B cell (primary cell): ENCODE measurements at regions not wholly inside any gene's neighbourhood (a gene's known extent, or its start where the extent isn't known, plus 50 kb on each side); places are given as distances from the start of the nearest gene placed in this dataset.

Experiments
- ATAC-seq: fragments of 200-7000 bp; cut with Tn5 transposase; one replicate; pipeline ENCODE4 v1.10.0; 2021; ENCODE audit warnings: low read depth, mild to moderate bottlenecking, moderate number of reproducible peaks, moderate library complexity
- CTCF ChIA-PET: fragments of 350-600 bp; sonication (Branson Sonifier 250); formaldehyde crosslinking; loops from one replicate; lab custom pipeline; 2021; ENCODE audit warnings: antibody characterized with exemption, inconsistent platforms; lab: Charles Lee
- POLR2A ChIA-PET: fragments of 350-600 bp; sonication (Branson Sonifier 250); formaldehyde crosslinking; loops from one replicate; lab custom pipeline; 2021; ENCODE audit warnings: antibody characterized with exemption; lab: Charles Lee
- DNase-seq: peaks from one replicate; pipeline ENCODE4 v3.0.0; 2013
- H2AFZ ChIP-seq: 2 replicates; pipeline ENCODE4 v1.6.1; 2012; ENCODE audit warnings: mild to moderate bottlenecking, low read depth, low read length; ENCODE audit not compliant: insufficient read depth, poor library complexity, severe bottlenecking
- H3K27ac ChIP-seq, 2 donors: 1 replicate in 1 of 2; 2 replicates in 1 of 2; pipeline ENCODE4 v1.5.1; 2012 to 2013; ENCODE audit warnings: low read length in 2 of 2, mild to moderate bottlenecking in 2 of 2, moderate library complexity in 1 of 2
- H3K27me3 ChIP-seq, 4 experiments: fragments of 200-600 bp in 1 of 4; sonication (generic) in 1 of 4; replicated peaks in 1 of 4; 1 replicate in 2 of 4; 2 replicates in 2 of 4; pipeline versions ENCODE4 v1.6.1 to v1.7.0; 2013 to 2016; ENCODE audit warnings: low read length in 3 of 4, mild to moderate bottlenecking in 2 of 4, mixed read lengths in 1 of 4, moderate library complexity in 1 of 4; ENCODE audit not compliant: insufficient read depth in 4 of 4, control insufficient read depth in 3 of 4; ENCODE audit errors: control extremely low read depth in 1 of 4
- H3K36me3 ChIP-seq, 2 experiments: replicated peaks in 1 of 2; 1 replicate in 1 of 2; 2 replicates in 1 of 2; pipeline versions ENCODE4 v1.6.1 to v1.7.1; 2013; ENCODE audit warnings: low read length in 1 of 2; ENCODE audit not compliant: insufficient read depth in 2 of 2, control insufficient read depth in 1 of 2; ENCODE audit errors: control extremely low read depth in 1 of 2, extremely low read depth in 1 of 2
- H3K4me1 ChIP-seq, 2 donors: fragments of 200-600 bp in 1 of 2; sonication (generic) in 1 of 2; 1 replicate in 1 of 2; 2 replicates in 1 of 2; pipeline versions ENCODE4 v1.5.1 to v1.6.1; 2013 to 2017; ENCODE audit warnings: low read length in 2 of 2; ENCODE audit not compliant: control insufficient read depth in 2 of 2, insufficient read depth in 2 of 2
- H3K4me2 ChIP-seq: replicated peaks from 2 replicates; pipeline ENCODE3; 2012; ENCODE audit warnings: mild to moderate bottlenecking, low read depth, low read length; ENCODE audit not compliant: poor library complexity, severe bottlenecking
- H3K4me3 ChIP-seq, 5 experiments: fragments of 200-600 bp in 1 of 5; sonication (generic) in 1 of 5; 1 replicate in 3 of 5; 2 replicates in 2 of 5; pipeline versions ENCODE4 v1.5.1 to v1.7.0; 2011 to 2016; ENCODE audit warnings: low read length in 4 of 5, mild to moderate bottlenecking in 4 of 5, low read depth in 2 of 5, control low read depth in 1 of 5, moderate library complexity in 1 of 5; ENCODE audit not compliant: insufficient read depth in 1 of 5; ENCODE audit errors: control extremely low read depth in 1 of 5, extremely low read depth in 1 of 5
- H3K79me2 ChIP-seq: fragments of 200-600 bp; sonication (generic); one replicate; pipeline ENCODE4 v1.6.0; 2016; ENCODE audit warnings: low read length; ENCODE audit not compliant: control insufficient read depth, insufficient read depth
- H3K9ac ChIP-seq: fragments of 200-600 bp; sonication (generic); 2 replicates; pipeline ENCODE4 v1.6.1; 2017; ENCODE audit warnings: mild to moderate bottlenecking, low read length, moderate library complexity
- H3K9me3 ChIP-seq, 3 donors: one replicate each; pipeline versions ENCODE4 v1.6.1 to v1.7.1; 2013; ENCODE audit warnings: low read length in 2 of 3; ENCODE audit not compliant: control insufficient read depth in 2 of 3, insufficient read depth in 1 of 3; ENCODE audit errors: control extremely low read depth in 1 of 3
- H4K20me1 ChIP-seq: 2 replicates; pipeline ENCODE4 v1.6.0; 2012; ENCODE audit warnings: mild to moderate bottlenecking, low read length; ENCODE audit not compliant: insufficient read depth, control insufficient read depth, poor library complexity, severe bottlenecking
- H3K27ac Mint-ChIP-seq: one replicate; pipeline ENCODE4 v1.8.0; 2021; ENCODE audit warnings: mixed read lengths
- H3K27me3 Mint-ChIP-seq: one replicate; pipeline ENCODE4 v1.8.0; 2021; ENCODE audit warnings: mixed read lengths
- H3K4me1 Mint-ChIP-seq: one replicate; pipeline ENCODE4 v1.8.0; 2021; ENCODE audit warnings: mixed read lengths
- H3K4me3 Mint-ChIP-seq: one replicate; pipeline ENCODE4 v1.8.0; 2021; ENCODE audit warnings: mixed read lengths
- H3K9me3 Mint-ChIP-seq: one replicate; pipeline ENCODE4 v1.8.0; 2022; ENCODE audit warnings: mixed read lengths; ENCODE audit not compliant: insufficient read depth
- EZH2 ChIP-seq: IDR thresholded peaks from 2 replicates; pipeline ENCODE4 v1.6.1; 2012; ENCODE audit warnings: borderline replicate concordance, low read depth, mild to moderate bottlenecking, moderate library complexity, low read length; ENCODE audit not compliant: insufficient read depth, poor library complexity, severe bottlenecking
- WGBS: methylation state at CpG from one replicate; pipeline ENCODE4 v1.1.5; 2013; ENCODE audit warnings: missing lambda C conversion rate; ENCODE audit not compliant: insufficient coverage; 5-methylcytosine and 5-hydroxymethylcytosine counted together
- intact Hi-C: fragments of 100-400 bp; cut with micrococcal nuclease; formaldehyde crosslinking; loops from one replicate; pipeline ENCODE4 v1.10.0; 2022
- TF ChIP-seq, protein P1 (sequence below): fragments of 200-600 bp; IDR thresholded peaks from one replicate; pipeline ENCODE4 v1.8.0; 2022; ENCODE audit warnings: antibody characterized with exemption, mild to moderate bottlenecking

DNA sequence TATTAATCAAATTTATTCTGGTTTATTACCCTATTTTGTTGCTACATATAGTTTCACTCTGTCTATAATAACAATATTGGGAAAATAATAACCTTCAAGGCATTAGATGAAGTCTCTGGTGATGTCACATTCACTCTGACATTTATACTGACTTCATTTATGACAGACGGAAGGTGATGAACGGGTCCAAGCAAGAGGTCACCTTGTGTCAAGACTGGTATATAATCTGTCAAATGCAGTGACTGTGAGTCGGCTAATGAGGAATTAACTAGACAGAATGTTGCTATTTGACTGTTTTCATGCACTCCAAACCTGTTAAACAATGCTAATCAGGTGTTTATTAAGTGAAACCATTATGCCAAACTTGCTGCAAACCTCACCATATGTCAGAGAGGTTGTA, 800.5 kb upstream of the KLHL1 start:
- ChIA-PET POLR2A (no interaction called here), CTCF (no interaction called here)
- intact Hi-C loops = no loop called here
- Histone ChIP-seq H4K20me1 (no peaks in the 10 kb centered on the region), H3K4me2 (no peak overlapping the region), H3K9ac (no peak overlapping the region), H3K4me1 (no peaks in the 10 kb centered on the region), H2AFZ (no peak overlapping the region), H3K36me3 (no peaks in the 10 kb centered on the region), H3K27me3 (no peaks in the 10 kb centered on the region), H3K9me3 (no peaks in the 10 kb centered on the region), H3K4me3 (no peak overlapping the region), H3K79me2 (no peaks in the 10 kb centered on the region), H3K27ac (no peak overlapping the region)
- Mint-ChIP-seq H3K4me1 (no peaks in the 10 kb centered on the region), H3K27ac (no peak overlapping the region), H3K4me3 (no peak overlapping the region), H3K27me3 (no peaks in the 10 kb centered on the region), H3K9me3 (no peaks in the 10 kb centered on the region)
- TF ChIP-seq EZH2 = no peak
- TF ChIP-seq, protein P1, sequence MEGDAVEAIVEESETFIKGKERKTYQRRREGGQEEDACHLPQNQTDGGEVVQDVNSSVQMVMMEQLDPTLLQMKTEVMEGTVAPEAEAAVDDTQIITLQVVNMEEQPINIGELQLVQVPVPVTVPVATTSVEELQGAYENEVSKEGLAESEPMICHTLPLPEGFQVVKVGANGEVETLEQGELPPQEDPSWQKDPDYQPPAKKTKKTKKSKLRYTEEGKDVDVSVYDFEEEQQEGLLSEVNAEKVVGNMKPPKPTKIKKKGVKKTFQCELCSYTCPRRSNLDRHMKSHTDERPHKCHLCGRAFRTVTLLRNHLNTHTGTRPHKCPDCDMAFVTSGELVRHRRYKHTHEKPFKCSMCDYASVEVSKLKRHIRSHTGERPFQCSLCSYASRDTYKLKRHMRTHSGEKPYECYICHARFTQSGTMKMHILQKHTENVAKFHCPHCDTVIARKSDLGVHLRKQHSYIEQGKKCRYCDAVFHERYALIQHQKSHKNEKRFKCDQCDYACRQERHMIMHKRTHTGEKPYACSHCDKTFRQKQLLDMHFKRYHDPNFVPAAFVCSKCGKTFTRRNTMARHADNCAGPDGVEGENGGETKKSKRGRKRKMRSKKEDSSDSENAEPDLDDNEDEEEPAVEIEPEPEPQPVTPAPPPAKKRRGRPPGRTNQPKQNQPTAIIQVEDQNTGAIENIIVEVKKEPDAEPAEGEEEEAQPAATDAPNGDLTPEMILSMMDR = no peak
- WGBS = no CpG with 5 or more reads among the region's 3 CpGs
- no peak for ATAC-seq
- no peak for DNase-seq

DNA sequence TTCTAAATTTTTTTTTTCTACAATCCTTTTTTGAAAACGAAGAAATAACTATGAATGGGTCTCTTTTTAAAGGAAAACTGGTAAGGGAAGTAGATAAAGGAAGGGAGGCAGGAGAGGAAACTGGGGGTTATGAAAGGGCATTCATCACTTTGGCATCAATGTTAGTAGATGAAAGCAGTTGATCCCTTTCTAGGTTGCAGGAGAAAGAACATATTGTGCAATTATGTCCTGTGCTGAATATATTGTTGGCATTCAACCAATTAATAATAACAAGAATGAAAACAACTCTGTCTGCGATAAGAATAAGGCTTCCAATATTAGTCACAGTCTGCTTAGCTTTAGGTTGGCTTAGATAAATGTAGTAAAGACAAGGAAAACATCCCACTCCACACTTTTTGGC, 796.8 kb upstream of the KLHL1 start:
- H3K4me3 Mint-ChIP-seq = no peak overlapping the region
- Histone ChIP-seq H3K4me3 (no peak overlapping the region), H3K4me1 (no peaks in the 10 kb centered on the region), H3K27ac (no peak overlapping the region), H3K36me3 (no peaks in the 10 kb centered on the region), H3K9me3 (no peaks in the 10 kb centered on the region), H2AFZ (no peak overlapping the region), H3K4me2 (no peak overlapping the region), H3K79me2 (no peaks in the 10 kb centered on the region), H4K20me1 (no peaks in the 10 kb centered on the region), H3K27me3 (no peaks in the 10 kb centered on the region), H3K9ac (no peak overlapping the region)
- H3K27ac Mint-ChIP-seq = no peak overlapping the region
- ChIA-PET POLR2A (no interaction called here), CTCF (interaction anchor here (0.5 kb wide), 1 partner anchor 152 kb away, joined by 4 read pairs; no protein-coding TSS in a partner anchor)
- no peaks in the 10 kb centered on the region for H3K4me1 Mint-ChIP-seq
- DNase-seq (no peak), ATAC-seq (no peak)
- no peak for TF ChIP-seq EZH2
- TF ChIP-seq, protein P1 = no peak
- intact Hi-C loops = no loop called here
- no peaks in the 10 kb centered on the region for H3K27me3 Mint-ChIP-seq
- no CpG with 5 or more reads among the region's 2 CpGs for WGBS
- H3K9me3 Mint-ChIP-seq = no peaks in the 10 kb centered on the region
